ENCODE measurements at regions not wholly inside any gene's neighbourhood (a gene's known extent, or its start where the extent isn't known, plus 50 kb on each side); places are given as distances from the start of the nearest gene placed in this dataset.
A peak's percentile ranks its signal among the peaks of the same experiment; 100 is the strongest.

DNA sequence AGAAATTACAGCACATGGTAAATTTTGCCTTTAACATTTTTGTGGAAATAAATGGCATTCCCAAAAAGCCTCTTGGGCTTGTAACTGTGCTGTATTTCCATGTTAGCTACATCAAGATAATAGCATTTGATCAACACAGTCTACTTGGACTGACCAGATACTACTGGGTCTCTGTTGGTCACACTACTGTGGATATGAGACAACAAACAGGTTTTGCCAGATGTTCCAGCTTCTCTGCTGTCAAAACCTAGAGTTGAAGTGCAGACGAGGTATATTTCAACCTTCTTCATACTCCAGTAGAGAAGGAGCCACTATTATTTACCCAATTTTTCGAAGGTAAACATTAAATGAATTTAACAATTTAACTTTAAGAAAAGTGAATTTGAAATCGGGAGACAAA, 284.7 kb upstream of the CITED2 start:
- H3K36me3 Mint-ChIP-seq (ENCODE audit: insufficient read depth, unreplicated experiment) = no peaks in the 10 kb centered on the region
- TF ChIP-seq, protein P1, sequence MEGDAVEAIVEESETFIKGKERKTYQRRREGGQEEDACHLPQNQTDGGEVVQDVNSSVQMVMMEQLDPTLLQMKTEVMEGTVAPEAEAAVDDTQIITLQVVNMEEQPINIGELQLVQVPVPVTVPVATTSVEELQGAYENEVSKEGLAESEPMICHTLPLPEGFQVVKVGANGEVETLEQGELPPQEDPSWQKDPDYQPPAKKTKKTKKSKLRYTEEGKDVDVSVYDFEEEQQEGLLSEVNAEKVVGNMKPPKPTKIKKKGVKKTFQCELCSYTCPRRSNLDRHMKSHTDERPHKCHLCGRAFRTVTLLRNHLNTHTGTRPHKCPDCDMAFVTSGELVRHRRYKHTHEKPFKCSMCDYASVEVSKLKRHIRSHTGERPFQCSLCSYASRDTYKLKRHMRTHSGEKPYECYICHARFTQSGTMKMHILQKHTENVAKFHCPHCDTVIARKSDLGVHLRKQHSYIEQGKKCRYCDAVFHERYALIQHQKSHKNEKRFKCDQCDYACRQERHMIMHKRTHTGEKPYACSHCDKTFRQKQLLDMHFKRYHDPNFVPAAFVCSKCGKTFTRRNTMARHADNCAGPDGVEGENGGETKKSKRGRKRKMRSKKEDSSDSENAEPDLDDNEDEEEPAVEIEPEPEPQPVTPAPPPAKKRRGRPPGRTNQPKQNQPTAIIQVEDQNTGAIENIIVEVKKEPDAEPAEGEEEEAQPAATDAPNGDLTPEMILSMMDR (IDR thresholded peaks at IDR 0.05; ENCODE audit: unreplicated experiment) = no peak
- peaks cover 7% of the 10 kb centered on the region for H3K9me3 Mint-ChIP-seq (ENCODE audit: unreplicated experiment)
- no peaks in the 10 kb centered on the region for H3K27me3 Mint-ChIP-seq (ENCODE audit: insufficient read depth, unreplicated experiment)
- DNase-seq (ENCODE audit: unreplicated experiment) = no peak
- intact Hi-C loops (cut with micrococcal nuclease) = no loop called here
- no peak overlapping the region for H3K27ac Mint-ChIP-seq (ENCODE audit: low read depth, unreplicated experiment)
- no TSS peak for BruUV-seq (replicated peaks)
- ChIA-PET POLR2A (no interaction called here), CTCF (no interaction called here)
- H3K4me3 Mint-ChIP-seq (ENCODE audit: unreplicated experiment) = no peak overlapping the region
- peaks cover 11% of the 10 kb centered on the region for H3K4me1 Mint-ChIP-seq (ENCODE audit: insufficient read depth, unreplicated experiment)

DNA sequence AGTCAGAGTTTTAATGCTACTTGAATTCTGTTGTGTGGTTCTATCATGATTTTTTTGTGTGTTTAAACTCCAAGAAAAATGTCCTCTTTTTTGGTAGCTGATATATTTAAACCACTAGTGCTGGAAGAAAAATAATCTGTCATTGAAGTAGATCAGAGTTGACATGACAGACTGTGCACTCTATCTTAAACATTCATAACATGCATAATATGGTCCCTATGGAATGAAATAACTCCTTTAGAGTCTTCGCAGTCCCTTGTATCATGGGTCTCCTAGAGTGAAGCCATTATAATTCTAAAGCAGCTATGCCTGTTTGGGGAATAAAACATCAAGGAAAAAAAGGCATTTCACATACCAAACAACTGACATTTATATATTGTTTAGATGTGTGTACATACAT, 282.7 kb upstream of the CITED2 start:
- H3K4me1 Mint-ChIP-seq (ENCODE audit: insufficient read depth, unreplicated experiment) = peaks cover 11% of the 10 kb centered on the region
- no peak for DNase-seq (ENCODE audit: unreplicated experiment)
- intact Hi-C loops (cut with micrococcal nuclease) = no loop called here
- no peaks in the 10 kb centered on the region for H3K9me3 Mint-ChIP-seq (ENCODE audit: unreplicated experiment)
- CTCF ChIA-PET = no interaction called here
- H3K27ac Mint-ChIP-seq (ENCODE audit: low read depth, unreplicated experiment) = no peak overlapping the region
- TF ChIP-seq, protein P1 (IDR thresholded peaks at IDR 0.05; ENCODE audit: unreplicated experiment) = no peak
- no peak overlapping the region for H3K4me3 Mint-ChIP-seq (ENCODE audit: unreplicated experiment)
- no peaks in the 10 kb centered on the region for H3K27me3 Mint-ChIP-seq (ENCODE audit: insufficient read depth, unreplicated experiment)
- POLR2A ChIA-PET = interaction anchor here (0.6 to 0.8 kb wide), 2 partner anchors 29 to 47 kb away, joined by 3 to 4 read pairs; no protein-coding TSS in a partner anchor
- BruUV-seq (replicated peaks) = no TSS peak
- no peaks in the 10 kb centered on the region for H3K36me3 Mint-ChIP-seq (ENCODE audit: insufficient read depth, unreplicated experiment)

DNA sequence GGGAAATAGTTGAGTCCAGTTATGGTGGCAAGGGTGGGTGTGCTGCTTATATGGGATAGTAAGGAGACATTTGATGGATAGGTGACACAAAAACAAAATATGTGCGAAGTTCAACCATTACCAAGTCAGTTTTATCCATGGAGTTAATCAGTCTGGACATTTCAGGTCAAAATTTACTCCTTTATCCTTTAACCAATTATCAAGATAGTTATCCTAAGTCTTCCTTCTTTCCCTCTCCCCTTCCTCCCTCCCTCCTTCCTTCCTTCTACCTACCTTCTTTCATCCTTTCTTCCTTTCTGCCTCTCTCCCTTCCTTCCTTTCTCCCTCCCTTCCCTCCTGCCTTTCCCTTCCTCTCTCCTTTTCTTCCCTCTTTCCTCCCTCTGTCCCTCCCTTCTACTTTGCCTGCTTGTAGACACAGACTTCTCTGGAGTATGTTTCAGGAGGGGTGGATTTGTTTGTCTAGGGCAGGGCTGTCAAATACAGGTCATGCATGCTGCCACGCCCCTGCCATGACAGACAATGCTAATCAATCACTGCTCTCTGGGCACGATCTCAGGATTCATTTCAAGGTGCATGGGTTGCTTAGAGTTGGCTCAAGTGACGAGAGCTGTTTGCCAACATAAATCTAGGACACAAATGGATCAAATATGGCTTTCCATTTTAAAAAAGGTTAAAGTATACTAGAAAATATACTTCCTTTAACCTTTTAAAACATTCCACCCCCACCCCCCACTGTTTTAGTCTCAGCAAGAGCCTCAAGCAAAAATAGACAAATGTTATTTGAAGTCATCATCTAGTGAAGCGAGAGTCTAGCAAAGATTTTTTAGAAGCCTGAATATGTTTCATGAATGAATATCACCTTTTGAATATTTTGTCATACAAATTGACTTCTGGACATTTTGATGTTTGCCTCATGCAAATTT, 281.6 kb upstream of the CITED2 start:
- TF ChIP-seq, protein P1 (IDR thresholded peaks at IDR 0.05; ENCODE audit: unreplicated experiment) = no peak
- intact Hi-C loops (cut with micrococcal nuclease) = no loop called here
- ChIA-PET POLR2A (interaction anchor here (0.6 to 0.8 kb wide), 2 partner anchors 30 to 388 kb away, joined by 3 to 4 read pairs; no protein-coding TSS in a partner anchor), CTCF (no interaction called here)
- DNase-seq (ENCODE audit: unreplicated experiment) = peak; percentile 22
- H3K9me3 Mint-ChIP-seq (ENCODE audit: unreplicated experiment) = no peaks in the 10 kb centered on the region
- no peaks in the 10 kb centered on the region for H3K27me3 Mint-ChIP-seq (ENCODE audit: insufficient read depth, unreplicated experiment)
- H3K4me1 Mint-ChIP-seq (ENCODE audit: insufficient read depth, unreplicated experiment) = peaks cover 11% of the 10 kb centered on the region
- no peak overlapping the region for H3K27ac Mint-ChIP-seq (ENCODE audit: low read depth, unreplicated experiment)
- BruUV-seq (replicated peaks) = no TSS peak
- no peaks in the 10 kb centered on the region for H3K36me3 Mint-ChIP-seq (ENCODE audit: insufficient read depth, unreplicated experiment)
- H3K4me3 Mint-ChIP-seq (ENCODE audit: unreplicated experiment) = peak overlapping the region; percentile 55

- ChIA-PET POLR2A (no interaction called here), CTCF (no interaction called here)
- Mint-ChIP-seq H3K9me3 (ENCODE audit: unreplicated experiment) (no peaks in the 10 kb centered on the region), H3K4me3 (ENCODE audit: unreplicated experiment) (no peak overlapping the region), H3K27ac (ENCODE audit: low read depth, unreplicated experiment) (no peak overlapping the region), H3K4me1 (ENCODE audit: insufficient read depth, unreplicated experiment) (peaks cover 11% of the 10 kb centered on the region), H3K36me3 (ENCODE audit: insufficient read depth, unreplicated experiment) (no peaks in the 10 kb centered on the region), H3K27me3 (ENCODE audit: insufficient read depth, unreplicated experiment) (no peaks in the 10 kb centered on the region)
- TF ChIP-seq, protein P1 (IDR thresholded peaks at IDR 0.05; ENCODE audit: unreplicated experiment) = no peak
- BruUV-seq (replicated peaks) = no TSS peak
- no peak for DNase-seq (ENCODE audit: unreplicated experiment)
- intact Hi-C loops (cut with micrococcal nuclease) = no loop called here
These were observed 280.7 kb upstream of the CITED2 start for GRCh38 chr6:139654888-139655782.

Measured in MCF 10A (cell line).